ENCODE measurements at regions not wholly inside any gene's neighbourhood (a gene's known extent, or its start where the extent isn't known, plus 50 kb on each side); places are given as distances from the start of the nearest gene placed in this dataset.

DNA sequence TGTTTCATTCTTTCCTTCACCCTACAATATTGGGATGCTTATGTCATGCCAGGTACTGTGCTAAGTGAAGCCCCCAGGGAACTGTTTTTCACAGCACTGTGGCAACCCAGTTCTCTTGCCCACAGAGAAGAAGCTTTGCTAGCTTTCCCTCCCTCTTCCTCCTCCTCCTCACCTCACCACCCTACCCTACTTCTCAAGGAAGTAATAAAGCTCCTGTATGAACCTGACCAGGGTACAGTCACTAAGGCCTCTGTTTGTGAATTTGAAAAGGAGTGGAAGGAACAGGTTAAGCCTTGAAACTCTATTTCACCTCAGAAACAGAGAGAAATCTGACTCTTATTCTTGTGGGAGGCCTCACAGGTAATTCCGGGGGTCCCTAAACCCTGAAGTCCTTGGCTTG is 219.4 kb upstream of the RADX start:
- TF ChIP-seq, protein P1, sequence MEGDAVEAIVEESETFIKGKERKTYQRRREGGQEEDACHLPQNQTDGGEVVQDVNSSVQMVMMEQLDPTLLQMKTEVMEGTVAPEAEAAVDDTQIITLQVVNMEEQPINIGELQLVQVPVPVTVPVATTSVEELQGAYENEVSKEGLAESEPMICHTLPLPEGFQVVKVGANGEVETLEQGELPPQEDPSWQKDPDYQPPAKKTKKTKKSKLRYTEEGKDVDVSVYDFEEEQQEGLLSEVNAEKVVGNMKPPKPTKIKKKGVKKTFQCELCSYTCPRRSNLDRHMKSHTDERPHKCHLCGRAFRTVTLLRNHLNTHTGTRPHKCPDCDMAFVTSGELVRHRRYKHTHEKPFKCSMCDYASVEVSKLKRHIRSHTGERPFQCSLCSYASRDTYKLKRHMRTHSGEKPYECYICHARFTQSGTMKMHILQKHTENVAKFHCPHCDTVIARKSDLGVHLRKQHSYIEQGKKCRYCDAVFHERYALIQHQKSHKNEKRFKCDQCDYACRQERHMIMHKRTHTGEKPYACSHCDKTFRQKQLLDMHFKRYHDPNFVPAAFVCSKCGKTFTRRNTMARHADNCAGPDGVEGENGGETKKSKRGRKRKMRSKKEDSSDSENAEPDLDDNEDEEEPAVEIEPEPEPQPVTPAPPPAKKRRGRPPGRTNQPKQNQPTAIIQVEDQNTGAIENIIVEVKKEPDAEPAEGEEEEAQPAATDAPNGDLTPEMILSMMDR (IDR thresholded peaks at IDR 0.05): no peak
- no peak for TF ChIP-seq POLR2A (IDR thresholded peaks at IDR 0.05)

All from body of pancreas (tissue), 4 donors.